Activated B cell treated with CpG ODN at 0.5 μM for 24 hours (primary cell): ENCODE measurements at regions not wholly inside any gene's neighbourhood (a gene's known extent, or its start where the extent isn't known, plus 50 kb on each side); places are given as distances from the start of the nearest gene placed in this dataset.

Experiments used
- ATAC-seq: fragments of 200-7000 bp; cut with Tn5 transposase; one replicate; pipeline ENCODE4 v1.10.0; 2021; ENCODE audit warnings: low read depth, mild to moderate bottlenecking, moderate library complexity
- CTCF ChIA-PET: fragments of 350-600 bp; sonication (Branson Sonifier 250); formaldehyde crosslinking; loops from one replicate; lab custom pipeline; 2021; ENCODE audit warnings: antibody characterized with exemption; lab: Charles Lee
- POLR2A ChIA-PET: fragments of 350-600 bp; sonication (Branson Sonifier 250); formaldehyde crosslinking; loops from one replicate; lab custom pipeline; 2021; ENCODE audit warnings: antibody characterized with exemption; lab: Charles Lee
- DNase-seq: peaks from one replicate; pipeline ENCODE4 v3.0.0; 2022
- H3K27ac Mint-ChIP-seq: one replicate; pipeline ENCODE4 v1.8.0; 2020; ENCODE audit warnings: mixed read lengths
- H3K27me3 Mint-ChIP-seq: one replicate; pipeline ENCODE4 v1.8.0; 2021; ENCODE audit warnings: mixed read lengths
- H3K36me3 Mint-ChIP-seq: one replicate; pipeline ENCODE4 v1.8.0; 2021; ENCODE audit warnings: low read depth, mixed read lengths
- H3K4me1 Mint-ChIP-seq: one replicate; pipeline ENCODE4 v1.8.0; 2021; ENCODE audit warnings: mixed read lengths
- H3K4me3 Mint-ChIP-seq: one replicate; pipeline ENCODE4 v1.8.0; 2020; ENCODE audit warnings: mild to moderate bottlenecking, mixed read lengths
- H3K9me3 Mint-ChIP-seq: one replicate; pipeline ENCODE4 v1.8.0; 2020; ENCODE audit warnings: mixed read lengths
- intact Hi-C: fragments of 100-400 bp; cut with micrococcal nuclease; formaldehyde crosslinking; loops from one replicate; pipeline ENCODE4 v1.15.1; 2024
- TF ChIP-seq, protein P1 (sequence below): fragments of 200-600 bp; IDR thresholded peaks from one replicate; pipeline ENCODE4 v1.8.0; 2022; ENCODE audit warnings: antibody characterized with exemption, mild to moderate bottlenecking

DNA sequence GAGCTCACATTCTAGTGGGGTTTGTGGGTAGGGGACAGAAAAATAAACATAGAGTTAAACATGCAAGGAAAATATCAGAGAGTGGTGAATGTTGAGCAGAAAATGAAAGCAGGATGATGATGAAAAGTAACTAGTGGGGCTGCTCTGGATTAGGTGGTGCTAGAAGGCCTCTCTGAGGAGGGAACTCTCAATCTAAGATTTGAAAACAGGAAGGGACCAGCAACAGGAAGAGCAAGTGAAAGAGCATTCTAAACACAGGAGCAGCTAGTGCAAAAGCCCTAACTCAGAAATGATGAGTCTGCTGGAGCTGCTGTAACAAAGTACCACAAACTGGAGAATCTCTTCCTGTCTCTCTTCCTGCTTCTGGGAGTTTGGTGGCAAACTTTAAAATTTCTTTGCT lies 468.6 kb upstream of the AGTR1 start:
- DNase-seq = no peak
- TF ChIP-seq, protein P1, sequence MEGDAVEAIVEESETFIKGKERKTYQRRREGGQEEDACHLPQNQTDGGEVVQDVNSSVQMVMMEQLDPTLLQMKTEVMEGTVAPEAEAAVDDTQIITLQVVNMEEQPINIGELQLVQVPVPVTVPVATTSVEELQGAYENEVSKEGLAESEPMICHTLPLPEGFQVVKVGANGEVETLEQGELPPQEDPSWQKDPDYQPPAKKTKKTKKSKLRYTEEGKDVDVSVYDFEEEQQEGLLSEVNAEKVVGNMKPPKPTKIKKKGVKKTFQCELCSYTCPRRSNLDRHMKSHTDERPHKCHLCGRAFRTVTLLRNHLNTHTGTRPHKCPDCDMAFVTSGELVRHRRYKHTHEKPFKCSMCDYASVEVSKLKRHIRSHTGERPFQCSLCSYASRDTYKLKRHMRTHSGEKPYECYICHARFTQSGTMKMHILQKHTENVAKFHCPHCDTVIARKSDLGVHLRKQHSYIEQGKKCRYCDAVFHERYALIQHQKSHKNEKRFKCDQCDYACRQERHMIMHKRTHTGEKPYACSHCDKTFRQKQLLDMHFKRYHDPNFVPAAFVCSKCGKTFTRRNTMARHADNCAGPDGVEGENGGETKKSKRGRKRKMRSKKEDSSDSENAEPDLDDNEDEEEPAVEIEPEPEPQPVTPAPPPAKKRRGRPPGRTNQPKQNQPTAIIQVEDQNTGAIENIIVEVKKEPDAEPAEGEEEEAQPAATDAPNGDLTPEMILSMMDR = no peak
- Mint-ChIP-seq H3K9me3 (peaks cover 2% of the 10 kb centered on the region), H3K4me3 (no peak overlapping the region), H3K27ac (no peak overlapping the region), H3K36me3 (no peaks in the 10 kb centered on the region), H3K4me1 (no peaks in the 10 kb centered on the region), H3K27me3 (no peaks in the 10 kb centered on the region)
- intact Hi-C loops = no loop called here
- ATAC-seq = no peak
- ChIA-PET CTCF (no interaction called here), POLR2A (no interaction called here)

DNA sequence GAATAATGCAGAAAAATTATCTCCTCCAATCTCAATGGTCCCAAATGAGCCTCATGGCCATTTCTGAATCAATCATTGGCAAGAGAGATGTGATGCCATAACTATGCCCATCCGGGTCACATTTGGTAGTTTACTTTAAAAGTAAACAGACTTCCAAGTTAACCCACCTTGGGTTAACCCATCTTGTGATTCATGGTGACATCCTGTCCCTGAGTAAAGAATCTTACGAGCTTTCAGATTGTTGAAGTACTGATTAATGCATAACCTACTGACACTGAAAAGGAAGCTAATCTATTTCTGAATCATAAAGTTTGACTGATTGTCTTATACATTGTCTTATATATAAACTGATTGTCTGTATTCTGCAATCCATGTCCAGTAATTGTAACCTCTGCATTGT lies 467.2 kb upstream of the AGTR1 start:
- ChIA-PET POLR2A (no interaction called here), CTCF (no interaction called here)
- Mint-ChIP-seq H3K27me3 (no peaks in the 10 kb centered on the region), H3K27ac (no peak overlapping the region), H3K4me3 (no peak overlapping the region), H3K9me3 (peaks cover 2% of the 10 kb centered on the region), H3K4me1 (no peaks in the 10 kb centered on the region), H3K36me3 (no peaks in the 10 kb centered on the region)
- intact Hi-C loops = no loop called here
- TF ChIP-seq, protein P1 = no peak
- DNase-seq (no peak), ATAC-seq (no peak)

DNA sequence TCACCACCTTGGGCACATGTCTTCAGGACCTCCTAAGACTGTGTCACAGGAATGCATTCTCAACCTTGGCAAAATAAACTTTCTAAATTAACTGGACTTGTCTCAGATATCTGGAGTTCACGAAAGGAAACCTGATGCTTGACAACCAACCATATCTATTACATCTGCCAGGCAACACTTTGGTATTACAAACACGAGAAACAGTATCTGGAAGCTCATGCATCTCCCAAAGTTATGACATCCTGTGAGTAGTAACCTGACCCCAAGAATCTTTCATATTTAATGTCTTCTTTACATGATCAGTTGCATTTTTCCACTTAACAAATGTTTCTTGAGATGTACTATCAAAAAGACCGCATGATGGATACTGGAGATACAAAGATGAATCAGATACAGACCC lies 465.3 kb upstream of the AGTR1 start:
- H3K36me3 Mint-ChIP-seq = no peaks in the 10 kb centered on the region
- CTCF ChIA-PET = no interaction called here
- POLR2A ChIA-PET = no interaction called here
- DNase-seq (no peak), ATAC-seq (no peak)
- no peak overlapping the region for H3K27ac Mint-ChIP-seq
- intact Hi-C loops = no loop called here
- no peaks in the 10 kb centered on the region for H3K4me1 Mint-ChIP-seq
- H3K4me3 Mint-ChIP-seq = no peak overlapping the region
- H3K9me3 Mint-ChIP-seq = peaks cover 2% of the 10 kb centered on the region
- TF ChIP-seq, protein P1 = no peak
- H3K27me3 Mint-ChIP-seq = no peaks in the 10 kb centered on the region

DNA sequence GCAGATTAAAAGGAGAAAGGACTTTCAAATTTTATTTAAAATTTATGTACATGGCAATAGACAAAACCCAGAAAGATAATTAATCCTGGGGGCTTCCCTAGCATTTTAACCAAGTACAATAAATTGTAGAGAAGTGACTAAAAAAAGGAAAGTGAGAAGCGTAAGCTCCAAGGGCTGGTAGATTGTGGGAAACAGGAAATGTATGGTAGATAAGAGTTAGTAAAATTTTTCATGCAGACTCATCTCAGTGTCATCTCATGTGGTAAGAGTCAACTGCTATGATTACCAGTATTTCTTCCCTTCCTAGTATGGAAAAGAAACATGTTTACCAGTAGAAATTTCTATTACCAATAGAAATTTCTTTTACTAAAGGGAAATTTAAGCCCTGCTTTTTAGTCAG lies 464.3 kb upstream of the AGTR1 start:
- Mint-ChIP-seq H3K27ac (no peak overlapping the region), H3K4me1 (no peaks in the 10 kb centered on the region)

DNA sequence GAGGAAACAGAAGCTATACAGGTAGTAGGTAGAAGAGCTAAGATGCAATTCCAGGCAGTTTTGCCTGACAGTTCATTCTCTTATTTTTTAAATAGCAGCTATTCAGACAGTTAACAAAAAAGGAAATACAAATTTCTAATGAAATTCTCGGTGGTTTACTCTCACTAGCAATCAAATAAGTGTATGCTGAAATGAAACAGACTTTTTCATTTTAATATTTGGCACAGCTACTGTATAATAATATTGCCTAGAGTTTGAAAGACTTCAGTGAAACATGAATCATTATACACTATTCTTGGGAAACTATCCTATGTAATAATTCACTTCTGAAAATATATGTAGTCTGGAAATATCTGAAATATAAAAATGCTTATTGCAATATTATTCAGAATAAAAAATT lies 463.2 kb upstream of the AGTR1 start:
- TF ChIP-seq, protein P1 = no peak
- ChIA-PET CTCF (no interaction called here), POLR2A (no interaction called here)
- no peaks in the 10 kb centered on the region for H3K9me3 Mint-ChIP-seq
- H3K4me3 Mint-ChIP-seq = no peak overlapping the region
- intact Hi-C loops = no loop called here
- H3K36me3 Mint-ChIP-seq = no peaks in the 10 kb centered on the region
- no peak for DNase-seq
- no peak overlapping the region for H3K27ac Mint-ChIP-seq
- no peaks in the 10 kb centered on the region for H3K27me3 Mint-ChIP-seq
- ATAC-seq = no peak
- no peaks in the 10 kb centered on the region for H3K4me1 Mint-ChIP-seq

More for the DNA sequence above, 464.3 kb upstream of the AGTR1 start:
- intact Hi-C loops = no loop called here
- Mint-ChIP-seq H3K4me3 (no peak overlapping the region), H3K36me3 (no peaks in the 10 kb centered on the region), H3K9me3 (peaks cover 2% of the 10 kb centered on the region), H3K27me3 (no peaks in the 10 kb centered on the region)
- CTCF ChIA-PET = no interaction called here
- no peak for DNase-seq
- no peak for ATAC-seq
- TF ChIP-seq, protein P1 = no peak
- POLR2A ChIA-PET = no interaction called here
